Ascending aorta (tissue), 2 donors: ENCODE measurements at regions not wholly inside any gene's neighbourhood (a gene's known extent, or its start where the extent isn't known, plus 50 kb on each side); places are given as distances from the start of the nearest gene placed in this dataset.

Source experiments
- DNase-seq, 2 donors: peaks; one replicate each; pipeline ENCODE4 v3.0.0-alpha.2; 2019; ENCODE audit warnings: low spot score in 2 of 2
- H3K27ac ChIP-seq, 2 donors: fragments of 200-600 bp; sonication (generic); one replicate each; pipeline ENCODE4 v1.5.1; 2016 to 2017; ENCODE audit warnings: mild to moderate bottlenecking in 1 of 2
- H3K27me3 ChIP-seq: fragments of 200-600 bp; sonication (generic); one replicate; pipeline ENCODE4 v1.5.1; 2017
- H3K36me3 ChIP-seq, 2 donors: fragments of 200-600 bp; sonication (generic); one replicate each; pipeline ENCODE4 v1.5.1; 2016
- H3K4me1 ChIP-seq, 2 donors: fragments of 200-600 bp; sonication (generic); one replicate each; pipeline ENCODE4 v1.5.1; 2016 to 2017; ENCODE audit warnings: mild to moderate bottlenecking in 1 of 2
- H3K4me3 ChIP-seq, 2 donors: fragments of 200-600 bp; sonication (generic); one replicate each; pipeline ENCODE4 v1.5.1; 2016 to 2017; ENCODE audit warnings: mild to moderate bottlenecking in 1 of 2
- H3K9me3 ChIP-seq, 2 donors: fragments of 200-600 bp; sonication (generic); one replicate each; pipeline ENCODE4 v1.5.1; 2016
- CTCF ChIP-seq, 3 experiments: fragments of 200-600 bp in 2 of 3; fragments of 450-650 bp in 1 of 3; sonication (generic) in 2 of 3; IDR thresholded peaks; one replicate each; pipeline ENCODE4 v1.5.1; 2016 to 2019; ENCODE audit warnings: antibody characterized with exemption in 3 of 3, mild to moderate bottlenecking in 1 of 3, moderate library complexity in 1 of 3
- intact Hi-C: fragments of 100-400 bp; cut with DNase I; formaldehyde crosslinking; loops from one replicate; pipeline ENCODE4 v1.15.1; 2023

DNA sequence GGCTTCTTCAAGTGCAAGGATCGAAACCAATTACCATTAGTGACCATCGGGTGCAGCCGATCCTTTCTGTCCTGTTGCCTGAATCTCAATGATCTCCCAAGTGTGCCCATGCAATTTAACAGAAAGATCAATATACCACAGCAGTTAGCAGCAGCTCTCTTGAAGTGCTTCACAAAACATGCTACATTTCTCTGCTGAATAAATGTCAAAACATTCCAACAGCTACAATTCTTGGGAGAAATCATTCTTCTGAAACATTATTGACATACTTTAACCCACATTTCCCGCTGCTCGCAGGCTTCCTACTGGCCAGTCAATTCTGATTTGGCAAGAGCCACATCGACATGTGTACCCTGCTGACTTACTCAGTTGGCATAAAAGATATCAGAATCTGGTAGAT, 907.7 kb downstream of the TMEM182 start:
- no peak for DNase-seq
- H3K9me3 ChIP-seq, result no peaks in the 10 kb centered on the region
- intact Hi-C loops, result no loop called here
- no peaks in the 10 kb centered on the region for H3K36me3 ChIP-seq
- no peak overlapping the region for H3K4me3 ChIP-seq
- no peak for TF ChIP-seq CTCF (IDR thresholded peaks at IDR 0.05)
- H3K27me3 ChIP-seq, result no peaks in the 10 kb centered on the region
- no peak overlapping the region for H3K27ac ChIP-seq
- no peaks in the 10 kb centered on the region for H3K4me1 ChIP-seq
